ENCODE measurements at regions not wholly inside any gene's neighbourhood (a gene's known extent, or its start where the extent isn't known, plus 50 kb on each side); places are given as distances from the start of the nearest gene placed in this dataset.

DNA sequence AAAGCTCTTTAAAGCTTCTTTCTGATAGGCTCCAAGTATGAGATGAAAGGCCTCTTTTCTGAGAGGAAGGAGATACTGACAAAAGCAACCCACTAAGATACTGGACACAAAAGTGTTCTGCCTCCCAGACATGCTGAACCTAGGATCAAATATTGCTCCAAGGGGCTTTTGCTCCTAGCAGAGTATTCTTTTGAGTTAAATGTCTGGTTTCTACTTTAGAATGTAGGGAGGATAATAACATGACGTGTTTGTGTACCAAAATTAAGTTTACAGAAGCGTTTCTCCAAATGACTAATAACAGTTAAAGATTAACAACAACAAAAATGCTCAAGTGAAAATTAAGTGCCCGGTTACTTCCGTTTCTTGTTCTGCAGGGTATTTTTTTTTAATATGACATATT is 2293.3 kb upstream of the C9orf72 start:
- ChIA-PET POLR2A (no interaction called here), CTCF (no interaction called here)
- H3K9me3 ChIP-seq (replicated peaks; ENCODE audit: control insufficient read depth, insufficient read depth, low read length): no peaks in the 10 kb centered on the region
- H3K9me1 ChIP-seq (replicated peaks; ENCODE audit: control insufficient read depth, extremely low read depth, insufficient read depth, low read length): no peaks in the 10 kb centered on the region
- H3K27ac ChIP-seq (ENCODE audit: insufficient read depth, low read depth, low read length): no peak overlapping the region
- H2AFZ ChIP-seq (ENCODE audit: low read depth, low read length): no peak overlapping the region
- no peak for FAIRE-seq
- BruUV-seq (replicated peaks): no TSS peak
- TF ChIP-seq, protein P1, sequence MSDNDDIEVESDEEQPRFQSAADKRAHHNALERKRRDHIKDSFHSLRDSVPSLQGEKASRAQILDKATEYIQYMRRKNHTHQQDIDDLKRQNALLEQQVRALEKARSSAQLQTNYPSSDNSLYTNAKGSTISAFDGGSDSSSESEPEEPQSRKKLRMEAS (IDR thresholded peaks at IDR 0.05; ENCODE audit: insufficient read depth, insufficient read length): no peak
- TF ChIP-seq JUN (IDR thresholded peaks at IDR 0.05; ENCODE audit: borderline replicate concordance, insufficient read depth, insufficient read length, low read depth) (no peak), EZH2 (IDR thresholded peaks at IDR 0.05; ENCODE audit: borderline replicate concordance, low read depth, low read length, severe bottlenecking) (no peak), MYC (IDR thresholded peaks at IDR 0.05; ENCODE audit: low read depth, low read length) (no peak), FOS (IDR thresholded peaks at IDR 0.05; ENCODE audit: borderline replicate concordance, insufficient read depth, low read length) (no peak), POLR2AphosphoS5 (IDR thresholded peaks at IDR 0.05; ENCODE audit: insufficient read depth, low read depth, low read length) (no peak), GATA2 (IDR thresholded peaks at IDR 0.05; ENCODE audit: insufficient read depth, insufficient read length, low read depth, low read length) (no peak), POLR2A (IDR thresholded peaks at IDR 0.05; ENCODE audit: low read depth, low read length) (no peak)
- TF ChIP-seq, protein P2, sequence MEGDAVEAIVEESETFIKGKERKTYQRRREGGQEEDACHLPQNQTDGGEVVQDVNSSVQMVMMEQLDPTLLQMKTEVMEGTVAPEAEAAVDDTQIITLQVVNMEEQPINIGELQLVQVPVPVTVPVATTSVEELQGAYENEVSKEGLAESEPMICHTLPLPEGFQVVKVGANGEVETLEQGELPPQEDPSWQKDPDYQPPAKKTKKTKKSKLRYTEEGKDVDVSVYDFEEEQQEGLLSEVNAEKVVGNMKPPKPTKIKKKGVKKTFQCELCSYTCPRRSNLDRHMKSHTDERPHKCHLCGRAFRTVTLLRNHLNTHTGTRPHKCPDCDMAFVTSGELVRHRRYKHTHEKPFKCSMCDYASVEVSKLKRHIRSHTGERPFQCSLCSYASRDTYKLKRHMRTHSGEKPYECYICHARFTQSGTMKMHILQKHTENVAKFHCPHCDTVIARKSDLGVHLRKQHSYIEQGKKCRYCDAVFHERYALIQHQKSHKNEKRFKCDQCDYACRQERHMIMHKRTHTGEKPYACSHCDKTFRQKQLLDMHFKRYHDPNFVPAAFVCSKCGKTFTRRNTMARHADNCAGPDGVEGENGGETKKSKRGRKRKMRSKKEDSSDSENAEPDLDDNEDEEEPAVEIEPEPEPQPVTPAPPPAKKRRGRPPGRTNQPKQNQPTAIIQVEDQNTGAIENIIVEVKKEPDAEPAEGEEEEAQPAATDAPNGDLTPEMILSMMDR (IDR thresholded peaks at IDR 0.05; ENCODE audit: extremely low read depth in 1 of 2, insufficient read depth in 1 of 2, low read depth in 1 of 2, low read length in 2 of 2): no peak
- no peaks in the 10 kb centered on the region for H3K36me3 ChIP-seq (ENCODE audit: control insufficient read depth in 2 of 2, extremely low read depth in 1 of 2, insufficient read depth in 2 of 2, low read length in 2 of 2)
- H3K9ac ChIP-seq (replicated peaks; ENCODE audit: extremely low read depth, insufficient read depth, low read length): no peak overlapping the region
- DNase-seq (ENCODE audit: low read depth, low spot score): no peak
- no peak overlapping the region for H3K4me3 ChIP-seq (replicated peaks in 1 of 3; ENCODE audit: insufficient read depth in 1 of 3, low read depth in 1 of 3, low read length in 3 of 3)
- intact Hi-C loops (cut with micrococcal nuclease) (no loop called here), dilution Hi-C loops (cut with MboI; ENCODE audit: extremely low pct_ligation_motif_present, low sequenced_read_pairs) (no loop called here)
- H4K20me1 ChIP-seq (replicated peaks; ENCODE audit: control insufficient read depth, extremely low read depth, insufficient read depth, low read length): no peaks in the 10 kb centered on the region
- no peaks in the 10 kb centered on the region for H3K79me2 ChIP-seq (ENCODE audit: control insufficient read depth, insufficient read depth, low read length)
- no peaks in the 10 kb centered on the region for H3K4me1 ChIP-seq (ENCODE audit: control insufficient read depth, extremely low read depth, insufficient read depth, low read length)
- no peak overlapping the region for H3K4me2 ChIP-seq (ENCODE audit: insufficient read depth, low read length)
- H3K27me3 ChIP-seq (ENCODE audit: control insufficient read depth in 2 of 2, insufficient read depth in 2 of 2, low read length in 2 of 2): no peaks in the 10 kb centered on the region
